GM10248 (cell line): ENCODE measurements at regions not wholly inside any gene's neighbourhood (a gene's known extent, or its start where the extent isn't known, plus 50 kb on each side); places are given as distances from the start of the nearest gene placed in this dataset.

Experiments used
- CTCF ChIA-PET: fragments of 300-600 bp; sonication (Branson Sonifier 250); formaldehyde crosslinking; extraction: SDS; loops from one replicate; lab custom pipeline; 2021; ENCODE audit warnings: antibody characterized with exemption; lab: Yijun Ruan, JAX
- POLR2A ChIA-PET: fragments of 350-650 bp; sonication (Branson Sonifier 250); formaldehyde crosslinking; extraction: SDS; loops from one replicate; lab custom pipeline; 2020; ENCODE audit warnings: antibody characterized with exemption; lab: Yijun Ruan, JAX
- DNase-seq: peaks from one replicate; pipeline ENCODE4 v3.0.0; 2012; ENCODE audit errors: extremely low spot score
- CTCF ChIP-seq: IDR thresholded peaks from 2 replicates; pipeline ENCODE4 v1.5.1; 2012; ENCODE audit warnings: mild to moderate bottlenecking, low read depth; ENCODE audit errors: extremely low read depth, missing control alignments, control extremely low read depth

- POLR2A ChIA-PET, result no interaction called here
- CTCF ChIA-PET, result interaction anchor here (1.4 to 2.0 kb wide), 2 partner anchors 9 to 34 kb away, joined by 3 to 4 read pairs; no protein-coding TSS in a partner anchor
- DNase-seq, result no peak
- no peak for TF ChIP-seq CTCF
Observed at GRCh38 chr4:25489253-25489797, 112.3 kb downstream of the ANAPC4 start.

GRCh38 chr4:25493466-25493865 is 116.4 kb downstream of the ANAPC4 start:
- no peak for DNase-seq
- POLR2A ChIA-PET, result no interaction called here
- no peak for TF ChIP-seq CTCF
- CTCF ChIA-PET, result no interaction called here

- no peak for DNase-seq
- no peak for TF ChIP-seq CTCF
- CTCF ChIA-PET, result no interaction called here
- POLR2A ChIA-PET, result no interaction called here
Observed at GRCh38 chr4:25494166-25494565, 117.1 kb downstream of the ANAPC4 start.

- DNase-seq, result no peak
- no peak for TF ChIP-seq CTCF
- ChIA-PET CTCF (interaction anchor here (1.2 to 1.9 kb wide), 2 partner anchors 9 to 18 kb away, joined by 4 to 8 read pairs; no protein-coding TSS in a partner anchor), POLR2A (no interaction called here)
Observed at GRCh38 chr4:25500626-25501316, 123.7 kb downstream of the ANAPC4 start.

GRCh38 chr4:25502115-25502514 is 125.1 kb downstream of the ANAPC4 start:
- DNase-seq, result no peak
- TF ChIP-seq CTCF, result no peak
- CTCF ChIA-PET, result no interaction called here
- POLR2A ChIA-PET, result no interaction called here

GRCh38 chr4:25503779-25504178 is 126.7 kb downstream of the ANAPC4 start:
- TF ChIP-seq CTCF, result no peak
- CTCF ChIA-PET, result no interaction called here
- POLR2A ChIA-PET, result no interaction called here
- no peak for DNase-seq
